Activated CD8-positive, alpha-beta T cell treated with anti-CD3 and anti-CD28 coated beads for 36 hours (primary cell): ENCODE measurements at regions not wholly inside any gene's neighbourhood (a gene's known extent, or its start where the extent isn't known, plus 50 kb on each side); places are given as distances from the start of the nearest gene placed in this dataset.

ENCODE experiments used
- ATAC-seq: fragments of 200-7000 bp; cut with Tn5 transposase; one replicate; pipeline ENCODE4 v1.10.0; 2021; ENCODE audit warnings: mild to moderate bottlenecking, moderate library complexity
- CTCF ChIA-PET: fragments of 350-600 bp; sonication (Branson Sonifier 250); formaldehyde crosslinking; loops from one replicate; lab custom pipeline; 2021; ENCODE audit warnings: antibody characterized with exemption; lab: Charles Lee
- POLR2A ChIA-PET: fragments of 350-600 bp; sonication (Branson Sonifier 250); formaldehyde crosslinking; loops from one replicate; lab custom pipeline; 2021; ENCODE audit warnings: antibody characterized with exemption; lab: Charles Lee
- DNase-seq: peaks from one replicate; pipeline ENCODE4 v3.0.0-alpha.2; 2020
- H3K27ac Mint-ChIP-seq: one replicate; pipeline ENCODE4 v1.8.0; 2021; ENCODE audit warnings: mild to moderate bottlenecking, mixed read lengths
- H3K27me3 Mint-ChIP-seq: one replicate; pipeline ENCODE4 v1.8.0; 2021; ENCODE audit warnings: mixed read lengths
- H3K36me3 Mint-ChIP-seq: one replicate; pipeline ENCODE4 v1.8.0; 2021; ENCODE audit warnings: low read depth, mixed read lengths
- H3K4me1 Mint-ChIP-seq: one replicate; pipeline ENCODE4 v1.8.0; 2021; ENCODE audit warnings: low read depth, mixed read lengths
- H3K4me3 Mint-ChIP-seq: one replicate; pipeline ENCODE4 v1.8.0; 2021; ENCODE audit warnings: mild to moderate bottlenecking, moderate library complexity, mixed read lengths
- H3K9me3 Mint-ChIP-seq: one replicate; pipeline ENCODE4 v1.8.0; 2021; ENCODE audit warnings: mixed read lengths
- intact Hi-C: fragments of 100-400 bp; cut with micrococcal nuclease; formaldehyde crosslinking; loops from one replicate; pipeline ENCODE4 v1.10.0; 2022
- TF ChIP-seq, protein P1 (sequence below): fragments of 200-600 bp; IDR thresholded peaks from one replicate; pipeline ENCODE4 v1.8.0; 2022; ENCODE audit warnings: antibody characterized with exemption, mild to moderate bottlenecking

DNA sequence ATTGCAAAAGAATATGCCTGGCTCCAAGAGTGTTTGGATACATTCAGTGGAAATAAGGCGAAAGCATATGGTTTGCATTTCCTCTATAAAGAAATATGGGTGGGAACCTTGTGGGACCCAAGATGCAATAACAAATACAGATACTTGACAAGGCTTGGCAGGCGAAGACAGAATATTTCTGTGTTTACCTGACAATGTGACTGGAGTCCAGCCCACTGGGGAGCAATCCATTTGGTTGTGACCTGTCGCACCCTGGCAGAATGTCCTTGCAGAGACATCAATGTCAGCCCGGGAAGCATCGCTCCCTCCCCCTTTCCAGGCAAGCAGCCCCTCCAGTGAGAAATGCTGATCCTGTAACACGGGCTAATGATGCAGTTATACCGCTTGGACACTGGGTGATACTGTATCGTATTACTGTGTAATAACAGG, 296.6 kb downstream of the MAF start:
- no peak overlapping the region for H3K4me3 Mint-ChIP-seq
- no peaks in the 10 kb centered on the region for H3K9me3 Mint-ChIP-seq
- DNase-seq (no peak), ATAC-seq (no peak)
- no peaks in the 10 kb centered on the region for H3K4me1 Mint-ChIP-seq
- intact Hi-C loops, result no loop called here
- no peaks in the 10 kb centered on the region for H3K36me3 Mint-ChIP-seq
- POLR2A ChIA-PET, result no interaction called here
- H3K27ac Mint-ChIP-seq, result no peak overlapping the region
- CTCF ChIA-PET, result no interaction called here
- H3K27me3 Mint-ChIP-seq, result peaks cover 4% of the 10 kb centered on the region
- TF ChIP-seq, protein P1, sequence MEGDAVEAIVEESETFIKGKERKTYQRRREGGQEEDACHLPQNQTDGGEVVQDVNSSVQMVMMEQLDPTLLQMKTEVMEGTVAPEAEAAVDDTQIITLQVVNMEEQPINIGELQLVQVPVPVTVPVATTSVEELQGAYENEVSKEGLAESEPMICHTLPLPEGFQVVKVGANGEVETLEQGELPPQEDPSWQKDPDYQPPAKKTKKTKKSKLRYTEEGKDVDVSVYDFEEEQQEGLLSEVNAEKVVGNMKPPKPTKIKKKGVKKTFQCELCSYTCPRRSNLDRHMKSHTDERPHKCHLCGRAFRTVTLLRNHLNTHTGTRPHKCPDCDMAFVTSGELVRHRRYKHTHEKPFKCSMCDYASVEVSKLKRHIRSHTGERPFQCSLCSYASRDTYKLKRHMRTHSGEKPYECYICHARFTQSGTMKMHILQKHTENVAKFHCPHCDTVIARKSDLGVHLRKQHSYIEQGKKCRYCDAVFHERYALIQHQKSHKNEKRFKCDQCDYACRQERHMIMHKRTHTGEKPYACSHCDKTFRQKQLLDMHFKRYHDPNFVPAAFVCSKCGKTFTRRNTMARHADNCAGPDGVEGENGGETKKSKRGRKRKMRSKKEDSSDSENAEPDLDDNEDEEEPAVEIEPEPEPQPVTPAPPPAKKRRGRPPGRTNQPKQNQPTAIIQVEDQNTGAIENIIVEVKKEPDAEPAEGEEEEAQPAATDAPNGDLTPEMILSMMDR, result no peak

DNA sequence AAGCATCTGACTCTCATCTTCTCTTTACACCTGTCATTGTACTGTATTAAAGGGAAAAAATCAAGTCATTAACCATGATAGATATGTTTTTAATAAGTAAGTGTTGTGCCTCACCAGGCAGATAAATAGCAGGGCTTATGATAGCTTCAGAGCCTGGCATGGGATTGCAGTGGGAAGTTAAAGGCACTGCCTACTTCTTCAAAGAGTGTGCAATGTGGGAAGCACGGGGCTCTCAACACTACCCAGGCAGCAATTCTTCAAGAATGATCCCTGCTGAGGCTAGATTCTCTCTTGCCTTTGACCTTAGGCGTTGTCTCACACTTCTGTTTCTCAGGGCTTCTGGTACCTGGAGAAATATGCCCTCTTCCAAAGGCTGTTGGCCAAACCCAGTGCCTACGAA, 297.3 kb downstream of the MAF start:
- H3K36me3 Mint-ChIP-seq, result no peaks in the 10 kb centered on the region
- TF ChIP-seq, protein P1, result no peak
- no peak overlapping the region for H3K27ac Mint-ChIP-seq
- intact Hi-C loops, result no loop called here
- H3K27me3 Mint-ChIP-seq, result peaks cover 2% of the 10 kb centered on the region
- H3K4me3 Mint-ChIP-seq, result no peak overlapping the region
- H3K4me1 Mint-ChIP-seq, result no peaks in the 10 kb centered on the region
- DNase-seq, result no peak
- ATAC-seq, result no peak
- no peaks in the 10 kb centered on the region for H3K9me3 Mint-ChIP-seq
- CTCF ChIA-PET, result no interaction called here
- POLR2A ChIA-PET, result no interaction called here

DNA sequence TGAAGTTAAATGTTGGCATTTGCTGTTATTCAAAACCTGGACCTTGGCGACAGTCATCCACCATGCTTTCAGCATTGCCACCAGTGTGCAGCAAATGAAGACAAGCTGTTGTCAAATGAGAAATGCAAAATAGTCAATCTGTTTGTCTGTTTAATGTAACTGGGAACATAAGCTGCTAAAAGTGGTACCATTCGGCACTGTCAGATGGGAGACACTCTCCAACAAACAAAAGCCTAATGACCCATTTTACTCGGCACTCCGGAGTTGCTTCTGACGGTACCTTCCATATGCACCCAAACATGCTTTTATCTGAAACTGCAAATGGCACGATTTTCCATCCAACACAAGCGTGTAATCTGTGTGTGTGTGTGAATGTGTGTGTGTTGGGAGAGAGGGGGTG, 297.8 kb downstream of the MAF start:
- Mint-ChIP-seq H3K27me3 (peaks cover 2% of the 10 kb centered on the region), H3K4me3 (no peak overlapping the region), H3K4me1 (no peaks in the 10 kb centered on the region), H3K36me3 (no peaks in the 10 kb centered on the region), H3K27ac (no peak overlapping the region), H3K9me3 (no peaks in the 10 kb centered on the region)
- TF ChIP-seq, protein P1, result no peak
- DNase-seq (no peak), ATAC-seq (no peak)
- ChIA-PET CTCF (no interaction called here), POLR2A (no interaction called here)
- intact Hi-C loops, result no loop called here

DNA sequence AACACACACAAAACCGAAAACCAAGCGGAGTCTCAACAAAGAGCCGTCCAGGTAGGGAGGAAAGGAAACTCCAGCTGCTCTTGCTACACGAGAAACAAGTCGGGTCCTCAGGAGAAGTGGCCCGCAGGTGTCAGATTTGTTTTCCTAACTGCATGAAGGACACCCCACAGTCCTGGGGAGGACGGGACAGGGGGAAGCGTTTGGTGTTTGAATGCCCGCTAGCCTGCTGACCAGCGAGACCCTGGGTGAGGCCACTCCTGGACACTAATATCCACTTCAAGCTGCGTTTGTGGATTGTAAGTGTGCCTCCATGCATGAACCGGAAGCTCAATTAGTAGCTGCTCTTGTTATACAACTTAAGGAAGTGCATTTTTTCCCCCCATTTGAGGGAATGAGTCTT, 299.5 kb downstream of the MAF start:
- no peak for DNase-seq
- TF ChIP-seq, protein P1, result no peak
- ATAC-seq, result no peak
- no peak overlapping the region for H3K27ac Mint-ChIP-seq
- ChIA-PET CTCF (no interaction called here), POLR2A (no interaction called here)
- H3K9me3 Mint-ChIP-seq, result no peaks in the 10 kb centered on the region
- H3K27me3 Mint-ChIP-seq, result peaks cover 2% of the 10 kb centered on the region
- H3K4me1 Mint-ChIP-seq, result peaks cover 3% of the 10 kb centered on the region
- intact Hi-C loops, result no loop called here
- H3K36me3 Mint-ChIP-seq, result no peaks in the 10 kb centered on the region
- H3K4me3 Mint-ChIP-seq, result no peak overlapping the region

DNA sequence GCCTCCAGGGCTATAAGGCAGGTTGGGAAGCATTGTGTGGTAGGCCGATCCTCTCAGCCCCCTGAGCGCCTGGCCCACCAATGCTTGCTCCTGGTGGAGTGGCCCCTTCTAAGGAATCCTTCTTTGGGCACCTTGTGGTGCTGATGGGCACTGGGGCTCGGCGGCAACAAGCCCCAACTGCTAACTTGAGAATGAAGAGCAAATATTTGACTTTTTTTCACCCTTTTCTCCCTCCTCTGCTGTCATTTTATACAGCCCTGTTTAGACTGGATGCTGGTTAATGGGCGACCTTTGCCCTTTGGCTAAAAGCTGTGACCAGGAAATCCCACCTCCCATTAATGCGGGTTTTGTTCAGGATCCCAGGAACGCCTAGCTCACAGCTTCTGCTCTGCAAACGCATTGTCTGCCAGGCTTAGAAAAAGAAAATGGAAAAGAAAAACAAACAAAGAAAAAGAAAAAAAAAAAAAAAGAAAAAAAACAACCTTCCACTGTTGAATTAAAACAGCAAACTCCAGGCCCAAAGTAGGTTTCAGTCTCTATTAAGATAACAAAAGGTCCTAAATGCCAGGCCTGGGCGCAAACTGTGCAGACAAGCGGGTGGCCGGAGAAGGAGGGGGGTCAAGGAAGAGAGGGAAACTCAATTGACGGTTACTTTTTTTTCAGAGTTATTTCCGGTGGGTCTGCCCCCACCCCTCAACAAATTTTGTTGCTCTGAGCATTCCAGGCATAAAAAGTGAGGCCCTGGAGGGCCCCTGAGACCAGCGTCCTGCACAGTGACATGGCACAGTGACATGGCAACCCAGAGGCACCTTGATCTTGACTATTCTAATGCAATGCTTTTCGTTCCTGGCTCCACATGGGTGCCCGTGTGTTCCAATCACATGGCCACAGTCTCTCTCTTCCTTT, 301.4 kb downstream of the MAF start:
- Mint-ChIP-seq H3K9me3 (no peaks in the 10 kb centered on the region), H3K4me3 (no peak overlapping the region), H3K27ac (no peak overlapping the region), H3K36me3 (no peaks in the 10 kb centered on the region), H3K4me1 (peaks cover 3% of the 10 kb centered on the region), H3K27me3 (peaks cover 4% of the 10 kb centered on the region)
- intact Hi-C loops, result no loop called here
- ChIA-PET CTCF (no interaction called here), POLR2A (no interaction called here)
- DNase-seq (no peak), ATAC-seq (no peak)
- TF ChIP-seq, protein P1, result no peak
